DMS53 treated with DMSO at 0.1 percent for 48 hours (cell line): ENCODE measurements at regions not wholly inside any gene's neighbourhood (a gene's known extent, or its start where the extent isn't known, plus 50 kb on each side); places are given as distances from the start of the nearest gene placed in this dataset.
"Not testable (repeated sequence)": the region's sequence is repeated elsewhere in the genome, so short reads cannot be mapped to it uniquely, and the experiment has no call there.

Experiments used
- DNase-seq: peaks from one replicate; lab custom pipeline; 2025; ENCODE audit not compliant: unreplicated experiment; lab: John Stamatoyannopoulos, UW

DNA sequence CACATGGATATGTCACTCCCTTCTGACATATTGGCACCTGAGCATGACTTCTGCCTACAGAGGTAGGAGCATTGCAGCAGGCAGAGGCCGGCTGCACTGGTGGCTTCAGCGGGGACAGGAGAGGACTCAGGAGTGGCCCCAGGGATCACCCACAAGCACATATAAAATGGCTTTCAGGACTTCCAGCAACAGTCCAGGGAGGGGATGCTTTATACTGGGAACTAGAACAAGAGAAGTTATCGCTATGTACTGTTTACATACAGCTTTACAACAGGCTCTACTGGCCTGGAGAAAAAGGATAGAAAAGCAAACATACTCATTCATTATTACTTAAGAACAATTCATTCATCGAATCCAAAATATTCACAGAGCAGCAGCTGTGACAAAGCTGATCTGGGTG lies 337.8 kb downstream of the THBS2 start:
- DNase-seq, result no peak

DNA sequence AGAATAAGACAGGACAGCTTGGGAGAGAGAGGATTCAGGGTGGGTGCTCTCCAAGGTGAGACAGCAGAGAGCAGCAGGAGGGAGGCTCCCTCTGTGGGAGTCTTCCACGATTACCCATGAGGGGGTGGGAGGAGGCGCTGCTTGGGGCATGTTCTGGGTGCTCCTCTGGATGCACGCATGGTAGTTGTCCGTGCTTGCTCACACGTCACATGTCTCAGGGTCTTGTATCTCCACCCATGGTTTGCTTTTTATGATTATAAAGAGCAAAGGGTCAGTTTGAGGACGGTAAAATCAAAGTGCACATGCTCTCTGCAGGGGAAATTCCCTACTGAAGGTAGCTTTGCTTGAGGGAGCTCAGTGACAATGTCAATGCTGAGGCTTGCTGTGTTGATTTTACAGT lies 338.4 kb downstream of the THBS2 start:
- DNase-seq, result no peak

DNA sequence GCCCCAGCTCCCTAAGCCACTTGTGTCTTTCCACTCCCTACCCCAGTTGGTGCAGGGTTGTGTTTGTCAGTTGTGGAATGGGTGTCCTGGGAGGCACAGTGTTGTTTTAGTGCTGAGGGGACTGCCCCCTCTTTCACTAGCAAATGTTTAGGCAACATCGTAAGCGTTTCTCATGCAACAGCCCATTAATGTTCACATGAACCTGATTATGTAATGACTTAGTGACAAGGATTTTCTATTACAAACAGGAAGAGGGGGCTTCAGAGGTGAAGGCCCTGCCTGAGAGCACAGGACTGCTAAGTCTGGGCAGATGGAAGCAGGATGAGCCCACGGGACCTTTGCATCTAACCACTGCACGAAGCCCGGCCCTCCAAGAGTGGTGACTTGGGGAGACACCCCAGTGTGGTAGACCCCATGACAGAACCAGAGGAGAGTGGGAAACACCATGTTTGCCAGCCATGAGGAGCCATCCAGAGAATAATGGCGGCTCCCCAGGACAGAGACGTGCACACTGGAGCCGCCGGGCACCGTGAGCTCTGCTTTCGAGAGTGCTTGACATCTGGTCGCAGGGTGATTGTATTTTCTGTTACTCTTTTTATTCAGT lies 339.7 kb downstream of the THBS2 start:
- no peak for DNase-seq

DNA sequence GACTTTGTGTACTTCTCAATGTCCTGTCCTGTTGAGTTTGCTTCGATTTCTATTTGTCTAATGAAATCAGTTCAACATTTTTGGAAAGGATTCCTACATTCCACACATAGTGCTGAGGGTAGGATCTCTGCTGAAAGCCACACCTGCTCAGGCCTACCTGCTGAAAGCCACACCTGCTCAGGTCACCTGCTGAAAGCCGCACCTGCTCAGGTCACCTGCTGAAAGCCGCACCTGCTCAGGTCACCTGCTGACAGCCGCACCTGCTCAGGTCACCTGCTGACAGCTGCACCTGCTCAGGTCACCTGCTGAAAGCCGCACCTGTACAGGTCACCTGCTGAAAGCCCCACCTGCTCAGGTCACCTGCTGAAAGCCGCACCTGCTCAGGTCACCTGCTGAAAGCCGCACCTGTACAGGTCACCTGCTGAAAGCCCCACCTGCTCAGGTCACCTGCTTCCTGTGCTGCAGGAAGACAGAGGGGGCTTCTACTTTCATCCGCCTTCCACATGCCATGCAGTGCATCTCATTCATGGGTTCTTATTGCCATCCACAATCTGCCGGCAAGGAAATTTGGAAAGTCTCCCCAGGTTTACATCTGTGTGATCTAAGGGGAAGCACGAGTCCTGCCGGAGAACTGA lies 340.3 kb downstream of the THBS2 start:
- not testable (repeated sequence) for DNase-seq

DNA sequence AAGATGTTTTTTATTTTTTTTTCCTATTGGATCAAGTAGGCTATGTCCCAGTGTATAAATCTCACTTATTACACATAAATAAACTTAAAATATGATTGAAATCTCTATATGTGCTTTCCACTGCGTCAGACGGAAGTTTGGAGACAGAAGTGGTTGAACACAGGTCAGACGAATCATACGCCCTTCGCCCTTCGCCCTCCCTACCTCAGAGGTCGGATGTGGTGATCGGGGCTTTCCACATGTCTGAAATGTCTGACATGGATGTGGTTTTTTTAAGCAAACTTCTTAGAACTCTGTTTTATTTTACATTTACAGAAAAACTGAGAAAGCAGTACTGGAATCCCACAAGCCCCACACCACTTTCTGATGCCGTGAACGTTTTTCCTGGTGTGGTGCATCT lies 344.4 kb downstream of the THBS2 start:
- no peak for DNase-seq

DNA sequence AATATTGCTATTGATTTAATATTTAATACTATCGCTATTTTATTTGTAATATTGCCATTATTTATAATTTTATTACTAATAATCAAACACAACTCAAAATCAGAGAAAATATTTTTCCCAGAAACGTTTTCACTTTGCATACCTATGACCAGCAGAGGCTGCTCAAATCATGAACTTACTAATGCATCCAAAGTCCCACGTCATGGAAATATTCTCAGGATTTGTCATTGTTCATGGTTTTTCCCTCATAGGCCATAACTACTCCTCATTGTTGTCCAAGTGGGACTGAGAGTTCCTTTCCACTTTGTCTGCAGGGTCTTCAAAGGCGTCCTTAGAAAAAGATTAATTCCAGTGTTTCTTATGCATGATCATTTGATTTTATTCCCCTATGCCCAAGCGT lies 344.8 kb downstream of the THBS2 start:
- no peak for DNase-seq

DNA sequence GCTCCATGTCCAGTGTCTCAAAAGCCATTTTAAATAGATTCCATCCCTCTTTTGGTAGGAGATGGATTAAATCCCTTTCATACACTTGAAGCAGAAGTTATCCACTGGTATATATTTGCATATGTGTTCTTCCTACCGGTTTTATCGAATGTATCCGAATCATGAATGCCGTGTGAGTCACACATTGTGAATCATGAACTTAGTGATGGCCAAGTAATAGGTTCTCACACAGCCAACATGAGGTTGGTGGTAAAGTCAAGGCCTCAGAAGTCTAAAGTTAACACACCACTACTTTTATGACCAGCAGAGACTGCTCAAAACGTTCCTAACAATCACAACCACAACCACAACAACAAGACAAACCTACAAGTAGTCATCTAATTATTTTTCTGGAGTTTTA lies 345.5 kb downstream of the THBS2 start:
- no peak for DNase-seq

DNA sequence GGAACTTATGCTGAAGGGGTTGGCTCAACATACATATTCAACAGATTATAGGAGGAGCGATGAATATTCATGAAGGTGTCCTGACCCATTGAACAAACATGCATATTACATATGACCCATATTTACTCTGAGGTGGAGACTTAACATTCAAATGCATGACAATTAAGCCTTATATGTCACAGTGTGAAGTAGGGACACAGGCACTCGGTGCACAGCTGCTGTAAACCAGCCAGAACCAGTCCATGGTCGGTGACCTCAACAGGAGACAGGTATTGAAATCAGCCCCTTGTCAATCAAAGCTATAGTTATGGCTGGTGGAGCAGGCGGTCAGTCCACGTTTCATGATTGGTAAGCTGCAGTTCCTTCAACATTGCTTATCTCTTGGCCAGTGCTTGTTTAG lies 347.3 kb downstream of the THBS2 start:
- no peak for DNase-seq

DNA sequence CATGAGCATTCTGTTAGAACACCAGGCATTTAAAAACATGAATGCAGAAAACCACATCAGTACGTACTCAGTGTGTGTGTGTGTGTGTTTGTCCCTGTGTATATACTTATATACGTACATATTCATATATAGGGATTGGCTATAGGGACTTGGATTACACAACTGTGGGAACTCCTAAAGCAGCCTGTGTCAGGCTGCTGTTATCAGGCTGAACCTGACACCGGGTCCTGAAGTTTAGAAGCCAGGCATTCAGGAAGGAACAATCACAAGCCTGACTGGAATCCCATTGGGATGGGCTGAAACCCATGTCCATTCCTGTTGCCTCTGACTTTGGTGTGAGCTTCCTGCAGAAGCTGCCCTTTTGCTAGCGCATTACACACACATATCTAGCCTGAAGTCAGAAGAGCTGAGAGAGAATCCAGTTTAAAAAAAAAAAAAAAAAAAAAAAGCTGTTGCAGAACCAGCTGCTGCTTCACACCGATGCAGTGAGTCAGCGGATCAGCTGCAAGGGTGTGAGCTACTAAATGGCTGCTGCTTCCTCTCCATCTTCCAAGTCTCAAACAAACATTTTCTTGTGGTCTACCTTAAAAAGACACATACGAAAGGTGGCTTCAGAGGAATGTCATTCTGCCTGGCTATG lies 348.1 kb downstream of the THBS2 start:
- no peak for DNase-seq

DNA sequence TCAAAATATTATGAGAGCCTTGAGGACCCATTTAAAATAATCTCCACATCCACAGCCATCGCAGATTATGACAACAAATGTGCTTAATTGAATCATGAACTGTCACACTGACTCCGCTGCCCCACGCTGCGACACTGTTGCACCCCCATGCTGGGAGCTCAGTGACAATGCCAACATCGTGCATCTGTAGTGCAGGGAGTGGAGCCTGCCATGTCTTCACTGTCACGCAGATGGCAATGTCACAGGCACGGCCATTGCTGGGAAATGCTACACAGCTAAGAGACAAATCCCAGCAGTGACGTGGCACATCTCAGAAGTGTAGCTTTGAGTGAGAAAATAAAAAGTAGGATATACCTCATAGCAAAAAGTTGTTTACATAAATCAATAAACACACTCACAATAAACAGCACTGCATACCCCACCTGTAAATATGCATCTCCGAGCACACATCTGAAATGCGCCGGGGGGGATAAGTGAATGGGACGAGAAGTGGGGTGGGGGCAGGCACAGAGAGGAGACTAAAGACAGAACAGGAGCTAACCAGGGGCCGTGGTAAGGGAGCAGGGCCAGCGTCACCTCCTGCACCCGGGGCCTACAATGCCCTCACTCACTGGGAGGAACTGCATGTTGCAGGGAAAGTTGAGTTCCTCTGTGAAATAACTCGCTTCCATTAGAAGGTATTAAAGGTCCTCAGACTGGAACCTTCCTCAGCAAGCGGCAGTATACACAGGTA lies 349.9 kb downstream of the THBS2 start:
- no peak for DNase-seq

DNA sequence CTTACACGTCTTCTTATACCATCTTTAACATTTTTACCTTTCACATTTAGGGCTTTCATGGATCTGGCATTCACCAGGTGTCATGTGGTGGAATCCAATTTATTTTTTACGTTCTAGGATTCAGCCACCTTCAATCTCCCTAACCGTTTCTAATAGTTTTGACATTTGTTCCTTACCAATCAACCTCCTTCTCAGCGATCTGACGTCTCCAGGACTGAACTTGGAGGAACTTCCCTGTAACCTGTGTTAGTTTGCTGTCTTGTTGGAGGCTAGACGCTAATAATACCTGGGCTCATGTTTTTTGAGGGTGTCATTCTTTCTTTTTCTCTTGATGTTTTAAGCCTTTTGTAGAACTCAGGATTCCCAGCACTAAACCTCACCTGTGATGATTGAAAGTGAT lies 351.6 kb downstream of the THBS2 start:
- no peak for DNase-seq

DNA sequence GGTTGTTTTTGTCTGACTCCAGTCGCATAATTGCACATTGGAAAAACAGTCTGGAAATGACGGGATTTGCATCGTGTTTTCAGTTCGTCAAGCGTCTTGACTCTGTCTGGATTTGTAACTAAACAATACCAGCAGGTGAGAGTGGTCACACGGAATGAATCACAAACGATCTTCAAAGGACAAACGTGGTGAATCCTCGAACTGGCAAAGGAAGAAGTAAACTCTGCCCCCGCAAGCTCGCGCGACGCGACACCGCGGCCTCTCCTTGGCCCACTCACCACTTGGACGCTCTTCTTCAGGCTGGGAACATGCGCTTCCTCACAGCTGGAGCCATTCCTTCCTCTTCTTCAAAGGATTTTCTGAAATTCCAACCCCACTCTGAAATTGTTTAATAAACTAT lies 352.6 kb downstream of the THBS2 start:
- DNase-seq, result no peak

DNA sequence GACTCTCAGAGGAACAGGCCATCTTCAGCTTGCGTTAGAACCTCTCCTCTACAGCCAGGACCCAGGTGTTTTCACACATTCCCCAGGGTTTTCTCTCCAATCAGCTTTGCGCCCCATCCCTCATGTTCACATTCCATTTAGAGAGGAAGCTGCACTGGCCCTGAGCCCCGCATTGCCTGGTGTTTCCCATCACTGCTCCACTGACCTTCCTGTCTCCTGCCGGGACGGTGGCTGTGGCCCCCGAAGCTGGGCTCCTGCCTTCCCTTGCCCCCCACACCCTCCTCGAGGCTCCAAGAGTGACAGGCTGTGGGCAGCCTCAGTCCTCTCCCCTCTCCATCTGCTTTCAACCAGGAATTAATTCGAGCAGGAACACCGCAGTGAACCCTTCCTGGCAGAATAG lies 357.3 kb downstream of the THBS2 start:
- DNase-seq, result no peak

DNA sequence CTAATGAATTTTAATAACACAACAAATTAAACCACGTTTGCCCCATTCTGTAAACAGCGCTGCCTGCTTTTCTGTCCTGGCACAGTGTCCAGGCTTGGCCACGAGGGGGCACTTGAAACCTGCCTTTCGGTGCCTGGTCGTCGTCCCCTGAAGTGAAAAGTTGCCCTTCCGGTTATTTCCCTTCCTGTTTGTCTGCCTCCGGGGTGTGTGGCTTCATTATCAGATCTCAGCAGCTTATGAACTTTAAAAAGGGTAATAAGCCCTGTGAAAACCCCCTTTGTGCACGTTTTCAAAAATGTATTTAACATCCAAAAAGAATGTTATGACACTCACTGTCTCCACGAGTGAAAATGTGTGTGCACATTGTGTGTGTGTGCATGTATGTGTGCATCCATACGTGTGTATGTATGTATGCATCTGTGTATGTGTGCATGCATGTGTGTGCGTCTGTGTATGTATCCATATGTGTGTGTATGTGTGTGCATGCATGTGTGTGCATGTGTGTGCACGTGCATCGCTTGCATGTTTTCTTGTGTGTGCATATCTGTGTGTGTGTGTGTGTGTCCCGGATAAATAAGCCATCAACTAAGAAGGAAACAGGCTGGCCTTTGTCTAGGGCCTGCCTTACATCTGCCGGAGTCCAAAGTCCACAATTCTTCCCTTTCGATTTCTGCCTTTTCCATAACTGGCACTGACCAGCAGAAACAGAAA lies 358.4 kb downstream of the THBS2 start:
- peak; percentile 78 for DNase-seq

DNA sequence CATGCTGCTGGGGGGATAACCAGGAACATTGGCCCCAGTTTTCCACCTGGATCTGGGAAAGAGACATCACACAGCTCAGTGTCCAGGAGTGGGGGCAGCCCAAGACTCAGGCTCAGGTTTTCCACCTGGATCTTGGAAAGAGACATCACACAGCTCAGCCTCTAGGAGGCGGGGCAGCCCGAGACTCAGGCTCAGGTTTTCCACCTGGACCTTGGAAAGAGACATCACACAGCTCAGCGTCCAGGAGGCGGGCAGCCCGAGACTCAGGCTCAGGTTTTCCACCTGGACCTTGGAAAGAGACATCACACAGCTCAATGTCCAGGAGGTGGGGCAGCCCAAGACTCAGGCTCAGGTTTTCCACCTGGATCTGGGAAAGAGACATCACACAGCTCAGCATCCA lies 361.6 kb downstream of the THBS2 start:
- DNase-seq, result no peak

DNA sequence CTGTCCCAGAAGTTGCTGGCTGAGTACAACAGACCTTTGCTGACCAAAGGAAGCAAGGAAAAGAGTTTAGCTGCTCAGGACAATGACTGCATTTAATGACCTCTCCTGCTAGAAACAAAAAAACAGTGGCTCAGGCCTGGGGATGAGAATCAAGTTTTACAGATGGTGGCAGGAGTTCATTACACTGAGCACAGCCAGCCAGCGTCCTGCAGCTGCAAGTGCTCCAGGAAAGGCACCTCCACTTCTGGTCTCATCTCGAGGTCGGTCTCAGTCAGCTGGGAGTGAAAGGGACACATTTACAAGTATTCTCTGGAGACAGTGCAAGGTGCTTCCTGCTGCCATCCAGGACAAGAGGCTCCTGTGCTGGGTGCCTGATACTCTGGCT lies 362.7 kb downstream of the THBS2 start:
- no peak for DNase-seq

DNA sequence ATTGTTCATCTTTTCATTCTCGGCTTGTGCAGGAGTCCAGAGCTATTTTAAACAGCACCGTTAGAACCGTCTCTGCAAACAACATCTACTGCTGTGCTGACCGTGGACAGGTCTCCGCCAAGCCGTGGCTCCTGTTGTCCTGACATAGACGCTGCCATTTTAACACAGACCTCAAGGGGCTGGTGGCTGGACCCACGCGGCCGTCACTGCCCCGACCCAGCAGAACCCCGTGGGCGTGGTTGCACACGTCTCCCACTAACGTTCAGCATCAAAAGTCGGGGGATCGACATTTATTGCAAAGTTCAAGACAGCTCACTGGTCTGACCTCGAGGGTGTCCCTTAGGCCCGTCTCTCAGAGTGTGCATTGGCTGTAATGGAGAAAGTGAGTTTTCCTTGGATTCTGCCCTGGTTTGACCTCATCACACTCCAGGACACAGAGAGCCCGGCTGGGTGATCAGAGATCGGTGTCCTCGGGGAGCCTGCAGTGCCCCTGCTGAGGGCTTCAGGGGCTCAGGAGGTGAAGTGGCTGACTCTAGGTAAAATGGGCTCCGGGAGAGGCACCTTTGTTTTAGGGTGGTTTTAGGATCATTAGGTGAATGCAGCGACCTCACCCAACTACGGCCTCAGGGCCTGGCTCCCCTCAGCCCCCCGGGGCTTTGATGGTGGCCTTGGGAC lies 363.2 kb downstream of the THBS2 start:
- DNase-seq, result no peak

DNA sequence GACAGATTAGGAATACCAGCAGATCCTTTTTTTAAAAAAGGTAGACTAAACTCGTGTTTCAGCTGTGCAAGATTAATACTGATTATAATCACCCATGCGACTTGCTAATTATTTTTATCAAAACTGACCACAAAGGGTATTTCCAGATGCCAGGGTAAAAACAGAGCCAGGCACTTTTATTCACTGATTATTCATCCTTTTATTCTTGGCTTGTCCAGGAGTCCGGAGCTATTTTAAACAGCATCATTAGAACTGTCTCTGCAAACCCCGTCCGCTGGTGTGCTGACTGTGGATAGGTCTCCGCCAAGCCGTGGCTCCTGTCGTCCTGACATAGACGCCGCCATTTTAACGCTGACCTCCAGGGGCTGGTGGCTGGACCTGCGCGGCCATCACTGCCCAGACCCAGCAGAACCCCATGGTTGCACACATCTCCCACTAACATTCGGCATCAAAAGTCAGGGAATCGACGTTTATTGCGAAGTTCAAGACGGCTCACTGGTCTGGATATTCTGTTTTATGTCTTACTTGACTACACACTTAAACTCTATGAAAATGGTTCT lies 364.8 kb downstream of the THBS2 start:
- DNase-seq, result no peak

DNA sequence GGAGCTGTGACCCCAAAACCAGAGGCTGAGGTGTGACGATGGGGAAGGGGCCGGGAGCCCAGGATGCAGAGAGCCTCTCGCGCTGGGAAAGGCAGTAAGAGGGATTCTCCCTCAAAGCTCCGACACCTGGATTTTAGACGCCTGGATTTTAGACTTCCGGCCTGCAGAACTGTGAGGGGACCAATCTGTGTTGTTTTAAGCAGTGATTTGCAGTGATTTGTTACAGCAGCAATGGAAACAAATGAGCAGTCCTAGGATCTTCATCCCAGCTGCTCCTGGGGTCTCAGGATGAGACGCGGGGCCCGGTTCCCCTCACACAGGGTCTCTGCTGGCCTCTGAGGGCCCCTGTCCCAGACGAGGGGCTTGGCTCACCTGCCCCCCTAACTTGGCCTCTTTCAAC lies 365.5 kb downstream of the THBS2 start:
- no peak for DNase-seq

DNA sequence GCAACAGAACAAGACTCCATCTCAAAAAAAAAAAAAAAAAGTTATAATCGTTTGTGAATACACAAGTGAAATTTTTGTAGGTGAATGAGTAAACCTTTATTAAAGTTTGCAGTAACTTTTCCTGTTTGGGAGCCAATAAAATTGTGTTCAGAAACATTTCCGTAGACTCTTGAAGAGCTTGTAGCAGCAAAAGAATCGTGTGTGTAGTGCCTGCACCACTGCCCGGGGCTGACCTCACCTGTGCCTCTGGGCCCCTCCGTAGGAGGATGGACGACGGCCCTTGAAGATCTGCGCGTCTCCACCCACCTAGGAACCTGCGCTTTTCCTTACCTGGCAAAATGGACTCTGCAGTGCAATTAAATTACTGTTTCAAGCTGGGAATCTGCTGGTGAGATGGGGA lies 366.0 kb downstream of the THBS2 start:
- DNase-seq, result no peak

DNA sequence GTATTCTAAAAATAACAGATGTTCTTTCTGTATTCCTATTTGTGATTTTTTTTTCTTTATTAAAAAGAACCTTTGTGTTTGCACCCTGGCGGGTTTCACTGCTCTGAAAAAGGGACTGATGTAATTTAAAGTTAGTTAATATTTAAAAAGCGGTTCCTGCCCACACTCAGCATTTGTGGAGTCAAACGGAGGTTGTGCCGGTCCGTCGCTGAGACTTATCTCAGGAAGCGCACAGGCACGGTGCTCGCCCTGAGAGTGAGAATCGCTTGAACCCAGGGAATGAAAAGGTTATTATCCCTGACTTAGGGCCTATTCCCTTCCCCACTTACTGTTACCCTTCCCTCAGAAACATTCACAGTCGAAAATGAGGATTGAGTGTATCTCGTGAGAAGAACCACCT lies 366.7 kb downstream of the THBS2 start:
- DNase-seq, result no peak
